Prostate gland (tissue), 1 donor: ENCODE measurements at regions not wholly inside any gene's neighbourhood (a gene's known extent, or its start where the extent isn't known, plus 50 kb on each side); places are given as distances from the start of the nearest gene placed in this dataset.

Source experiments
- POLR2A ChIP-seq: fragments of 450-650 bp; IDR thresholded peaks from one replicate; pipeline ENCODE4 v1.6.1; 2016; ENCODE audit warnings: antibody characterized with exemption, mild to moderate bottlenecking
- POLR2AphosphoS5 ChIP-seq: sonication (generic); formaldehyde crosslinking; IDR thresholded peaks from one replicate; pipeline ENCODE4 v1.6.1; 2017; ENCODE audit warnings: antibody characterized with exemption

GRCh38 chr1:95905818-95906395 is 671.9 kb downstream of the RWDD3 start:
- TF ChIP-seq POLR2A (no peak), POLR2AphosphoS5 (no peak)
